VCaP (cell line): ENCODE measurements at regions not wholly inside any gene's neighbourhood (a gene's known extent, or its start where the extent isn't known, plus 50 kb on each side); places are given as distances from the start of the nearest gene placed in this dataset.

Source experiments
- H3K27ac ChIP-seq: fragments of 450-650 bp; 2 replicates; pipeline ENCODE4 v1.5.1; 2017
- CTCF ChIP-seq: fragments of 450-650 bp; conservative IDR thresholded peaks from 2 replicates; pipeline ENCODE4 v1.5.1; 2017; ENCODE audit warnings: mild to moderate bottlenecking, moderate library complexity

- TF ChIP-seq CTCF, result no peak
- H3K27ac ChIP-seq, result no peak overlapping the region
Measured at GRCh38 chr18:47628893-47629292, 301.6 kb downstream of the SMAD2 start.

GRCh38 chr18:47628240-47628781 is 302.1 kb downstream of the SMAD2 start:
- H3K27ac ChIP-seq, result no peak overlapping the region
- TF ChIP-seq CTCF, result no peak

- no peak for TF ChIP-seq CTCF
- H3K27ac ChIP-seq, result no peak overlapping the region
Measured at GRCh38 chr18:47627030-47627429, 303.4 kb downstream of the SMAD2 start.

GRCh38 chr18:47619771-47620448 is 310.5 kb downstream of the SMAD2 start:
- TF ChIP-seq CTCF, result no peak

GRCh38 chr18:47618758-47619157 is 311.7 kb downstream of the SMAD2 start:
- H3K27ac ChIP-seq, result no peak overlapping the region
- no peak for TF ChIP-seq CTCF

More at GRCh38 chr18:47619771-47620448, 310.5 kb downstream of the SMAD2 start:
- no peak overlapping the region for H3K27ac ChIP-seq

GRCh38 chr18:47615043-47615442 is 315.4 kb downstream of the SMAD2 start:
- no peak overlapping the region for H3K27ac ChIP-seq
- no peak for TF ChIP-seq CTCF

- no peak overlapping the region for H3K27ac ChIP-seq
- no peak for TF ChIP-seq CTCF
Measured at GRCh38 chr18:47613929-47614328, 316.5 kb downstream of the SMAD2 start.
